DND-41 (cell line): ENCODE measurements at regions not wholly inside any gene's neighbourhood (a gene's known extent, or its start where the extent isn't known, plus 50 kb on each side); places are given as distances from the start of the nearest gene placed in this dataset.

Experiments used
- ATAC-seq: fragments of 200-7000 bp; cut with Tn5 transposase; 3 replicates; pipeline ENCODE4 v1.9.1; 2021; ENCODE audit warnings: low read depth; ENCODE audit not compliant: insufficient read depth
- DNase-seq: peaks from one replicate; pipeline ENCODE4 v3.0.0-alpha.2; 2020
- H2AFZ ChIP-seq: 2 replicates; pipeline ENCODE4 v1.6.0; 2012; ENCODE audit warnings: low read depth, low read length
- H3K27ac ChIP-seq: 2 replicates; pipeline ENCODE4 v1.5.1; 2012; ENCODE audit warnings: low read length, inconsistent platforms
- H3K27me3 ChIP-seq: fragments of 200-600 bp; sonication (generic); 2 replicates; pipeline ENCODE4 v1.6.0; 2012; ENCODE audit warnings: low read length, mild to moderate bottlenecking, inconsistent platforms; ENCODE audit not compliant: insufficient read depth, poor library complexity
- H3K36me3 ChIP-seq: 2 replicates; pipeline ENCODE4 v1.5.1; 2012; ENCODE audit warnings: low read length, inconsistent platforms; ENCODE audit not compliant: insufficient read depth
- H3K4me1 ChIP-seq: 2 replicates; pipeline ENCODE4 v1.5.1; 2012; ENCODE audit warnings: mild to moderate bottlenecking, low read length; ENCODE audit not compliant: insufficient read depth
- H3K4me2 ChIP-seq: 2 replicates; pipeline ENCODE4 v1.6.0; 2012; ENCODE audit warnings: mild to moderate bottlenecking, moderate library complexity, low read length, inconsistent platforms; ENCODE audit not compliant: insufficient read depth
- H3K4me3 ChIP-seq, 2 experiments: fragments of 200-600 bp in 1 of 2; shearing (Covaris generic) in 1 of 2; 2 replicates each; pipeline ENCODE4 v1.5.1; 2012 to 2016; ENCODE audit warnings: inconsistent platforms in 2 of 2, low read length in 2 of 2, mild to moderate bottlenecking in 2 of 2, low read depth in 1 of 2, moderate library complexity in 1 of 2
- H3K79me2 ChIP-seq: 2 replicates; pipeline ENCODE4 v1.6.0; 2012; ENCODE audit warnings: low read length, inconsistent platforms; ENCODE audit not compliant: insufficient read depth
- H3K9ac ChIP-seq: 2 replicates; pipeline ENCODE4 v1.6.0; 2012; ENCODE audit warnings: low read depth, mild to moderate bottlenecking, inconsistent platforms, low read length, moderate library complexity
- H3K9me3 ChIP-seq: 2 replicates; pipeline ENCODE4 v1.5.1; 2012; ENCODE audit warnings: low read length, moderate library complexity, mild to moderate bottlenecking, inconsistent platforms; ENCODE audit not compliant: insufficient read depth, severe bottlenecking
- H4K20me1 ChIP-seq: 2 replicates; pipeline ENCODE4 v1.6.0; 2012; ENCODE audit warnings: low read length; ENCODE audit not compliant: insufficient read depth
- CTCF ChIP-seq: IDR thresholded peaks from 2 replicates; pipeline ENCODE4 v1.5.1; 2012; ENCODE audit warnings: borderline replicate concordance, low read length, moderate library complexity, mild to moderate bottlenecking; ENCODE audit not compliant: poor library complexity, severe bottlenecking; ENCODE audit errors: extremely low read depth
- EZH2 ChIP-seq: IDR thresholded peaks from 3 replicates; pipeline ENCODE4 v1.6.1; 2012; ENCODE audit warnings: borderline replicate concordance, low read depth, mild to moderate bottlenecking, moderate library complexity, low read length, inconsistent platforms; ENCODE audit not compliant: severe bottlenecking

DNA sequence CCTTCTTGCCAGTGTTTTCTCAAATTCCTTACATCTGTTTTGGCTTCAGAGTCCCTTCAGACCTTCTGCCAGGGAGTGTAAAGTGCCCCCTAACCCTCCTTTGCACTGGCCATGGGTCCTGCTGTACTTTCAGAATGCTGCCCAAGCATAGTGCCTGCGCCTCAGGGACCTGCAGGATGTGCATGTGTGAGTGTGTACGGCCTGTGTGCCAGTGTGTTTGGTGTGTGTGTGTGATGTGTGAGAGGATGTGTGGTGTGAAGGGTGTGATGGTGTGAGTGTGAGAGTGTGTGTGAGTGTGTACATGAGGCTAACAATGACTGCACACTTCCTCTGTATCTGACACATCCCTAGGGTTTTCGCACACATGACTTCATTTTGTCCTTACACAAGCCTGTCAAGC is 265.8 kb upstream of the RAB4A start:
- Histone ChIP-seq H3K4me1 (no peaks in the 10 kb centered on the region), H3K9ac (no peak overlapping the region), H3K79me2 (no peaks in the 10 kb centered on the region), H3K4me2 (no peak overlapping the region), H3K27ac (no peak overlapping the region), H2AFZ (no peak overlapping the region), H3K9me3 (no peaks in the 10 kb centered on the region), H3K4me3 (no peak overlapping the region), H3K27me3 (no peaks in the 10 kb centered on the region), H3K36me3 (no peaks in the 10 kb centered on the region), H4K20me1 (no peaks in the 10 kb centered on the region)
- DNase-seq (no peak), ATAC-seq (no peak)
- no peak for TF ChIP-seq EZH2
- TF ChIP-seq CTCF = no peak

- ATAC-seq = no peak
- no peaks in the 10 kb centered on the region for H3K79me2 ChIP-seq
- H3K9ac ChIP-seq = no peak overlapping the region
- no peak overlapping the region for H3K4me2 ChIP-seq
- no peaks in the 10 kb centered on the region for H3K4me1 ChIP-seq
- no peak overlapping the region for H2AFZ ChIP-seq
- TF ChIP-seq EZH2 (no peak), CTCF (no peak)
- DNase-seq = no peak
- no peaks in the 10 kb centered on the region for H3K36me3 ChIP-seq
- no peak overlapping the region for H3K4me3 ChIP-seq
- H4K20me1 ChIP-seq = no peaks in the 10 kb centered on the region
- H3K9me3 ChIP-seq = no peaks in the 10 kb centered on the region
- no peaks in the 10 kb centered on the region for H3K27me3 ChIP-seq
- no peak overlapping the region for H3K27ac ChIP-seq
Observed at GRCh38 chr1:229005556-229005955, 265.4 kb upstream of the RAB4A start.

- Histone ChIP-seq H2AFZ (no peak overlapping the region), H3K79me2 (no peaks in the 10 kb centered on the region), H3K27me3 (no peaks in the 10 kb centered on the region), H3K9ac (no peak overlapping the region), H3K36me3 (no peaks in the 10 kb centered on the region), H3K4me3 (no peak overlapping the region), H3K4me2 (no peak overlapping the region), H3K4me1 (no peaks in the 10 kb centered on the region), H3K9me3 (no peaks in the 10 kb centered on the region), H3K27ac (no peak overlapping the region), H4K20me1 (no peaks in the 10 kb centered on the region)
- DNase-seq (no peak), ATAC-seq (no peak)
- TF ChIP-seq EZH2 (no peak), CTCF (no peak)
Observed at GRCh38 chr1:229006121-229006870, 264.6 kb upstream of the RAB4A start.
